Eye (tissue), 1 donor: ENCODE measurements at regions not wholly inside any gene's neighbourhood (a gene's known extent, or its start where the extent isn't known, plus 50 kb on each side); places are given as distances from the start of the nearest gene placed in this dataset.

Source experiments
- DNase-seq: peaks from one replicate; pipeline ENCODE4 v3.0.0-alpha.2; 2015

GRCh38 chr10:31709028-31709427, 219.6 kb downstream of the ARHGAP12 start:
- DNase-seq, result no peak

GRCh38 chr10:31708474-31708873, 220.2 kb downstream of the ARHGAP12 start:
- DNase-seq, result no peak

DNA sequence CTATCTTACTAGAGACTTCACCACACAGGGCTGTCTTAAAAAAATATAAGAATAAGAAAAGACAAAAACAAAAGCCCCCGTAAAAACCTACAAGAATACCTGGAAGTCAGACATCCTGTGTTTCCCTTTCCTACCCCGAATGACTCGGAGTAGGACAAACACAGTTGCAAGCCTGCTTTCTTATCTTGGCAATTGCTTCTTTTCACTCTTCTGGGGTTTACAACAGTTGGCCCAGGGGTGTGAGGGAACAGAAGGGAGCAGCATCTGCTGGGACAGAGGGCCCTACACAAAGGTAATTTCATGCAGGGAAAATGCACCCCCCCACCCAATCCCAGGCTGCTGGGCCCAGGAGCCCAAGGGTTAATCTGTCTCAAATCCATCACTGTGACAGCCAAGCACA, 220.6 kb downstream of the ARHGAP12 start:
- DNase-seq, result peak; percentile 61

DNA sequence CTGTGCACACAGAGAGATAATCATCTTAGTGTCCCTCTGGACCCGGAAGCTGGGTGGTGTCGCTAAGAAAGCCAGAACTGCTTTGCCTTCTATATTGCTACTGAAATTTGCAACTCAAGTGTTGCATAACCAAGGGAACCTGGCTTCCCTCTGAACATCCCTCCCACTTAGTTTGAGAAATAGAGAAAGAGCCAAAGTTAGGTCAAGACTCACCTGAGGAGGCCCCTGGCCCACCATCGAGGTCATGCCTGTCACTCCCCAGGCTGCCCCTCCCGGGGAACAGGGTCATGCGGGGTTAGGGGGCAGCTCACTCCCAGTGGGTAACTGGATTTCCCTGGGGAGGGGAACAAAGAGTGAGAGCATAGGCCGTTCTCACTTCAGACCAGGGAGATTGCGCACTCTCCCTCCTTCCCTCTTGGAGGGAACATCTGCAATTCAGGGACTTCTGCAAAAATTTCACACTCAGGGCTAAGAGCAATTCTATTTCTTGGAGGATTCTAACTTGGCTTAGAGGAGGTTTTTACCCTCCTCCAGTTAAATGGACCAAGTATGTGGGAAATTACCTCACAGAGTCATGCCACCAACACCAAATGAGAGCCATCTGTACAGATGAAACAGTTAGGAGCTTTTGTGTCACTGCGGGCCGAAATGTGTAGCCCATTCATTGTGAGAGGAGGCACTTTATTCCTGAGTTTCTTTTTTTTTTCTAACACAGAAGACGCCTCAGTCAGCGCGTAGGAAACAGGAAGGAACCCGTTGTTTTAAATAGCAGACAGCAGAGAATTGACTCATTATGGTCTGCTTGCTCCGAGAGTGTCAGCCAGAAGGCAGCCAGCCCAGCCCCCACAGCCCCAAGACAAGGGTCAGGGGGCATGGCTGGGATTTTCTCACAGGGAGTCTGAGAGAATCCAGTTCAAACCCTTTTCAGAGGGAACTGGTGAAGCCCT, 221.3 kb downstream of the ARHGAP12 start:
- DNase-seq, result peak; percentile 79

- peak; percentile 48 for DNase-seq
Measured at GRCh38 chr10:31706464-31707092, 222.1 kb downstream of the ARHGAP12 start.

GRCh38 chr10:31705136-31705535, 223.5 kb downstream of the ARHGAP12 start:
- DNase-seq, result no peak

- no peak for DNase-seq
Measured at GRCh38 chr10:31704195-31704594, 224.4 kb downstream of the ARHGAP12 start.

GRCh38 chr10:31702954-31703353, 225.7 kb downstream of the ARHGAP12 start:
- DNase-seq, result no peak

DNA sequence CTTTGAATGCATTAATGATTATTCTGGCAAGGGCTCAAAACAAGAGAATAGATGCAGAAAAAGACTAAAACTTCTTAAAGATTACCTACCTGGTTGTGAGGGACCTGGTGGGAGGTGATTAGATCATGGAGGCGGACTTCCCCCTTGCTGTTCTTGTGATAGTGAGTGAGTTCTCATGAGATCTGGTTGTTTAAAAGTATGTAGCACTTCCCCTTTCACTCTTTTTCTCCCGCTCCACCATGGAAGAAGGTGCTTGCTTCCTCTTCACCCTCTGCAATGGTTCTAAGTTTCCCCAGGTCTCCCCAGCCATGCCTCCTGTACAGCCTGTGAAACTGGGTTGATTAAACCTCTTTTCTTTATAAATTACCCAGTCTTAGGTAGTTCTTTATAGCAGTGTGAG, 226.6 kb downstream of the ARHGAP12 start:
- no peak for DNase-seq

DNA sequence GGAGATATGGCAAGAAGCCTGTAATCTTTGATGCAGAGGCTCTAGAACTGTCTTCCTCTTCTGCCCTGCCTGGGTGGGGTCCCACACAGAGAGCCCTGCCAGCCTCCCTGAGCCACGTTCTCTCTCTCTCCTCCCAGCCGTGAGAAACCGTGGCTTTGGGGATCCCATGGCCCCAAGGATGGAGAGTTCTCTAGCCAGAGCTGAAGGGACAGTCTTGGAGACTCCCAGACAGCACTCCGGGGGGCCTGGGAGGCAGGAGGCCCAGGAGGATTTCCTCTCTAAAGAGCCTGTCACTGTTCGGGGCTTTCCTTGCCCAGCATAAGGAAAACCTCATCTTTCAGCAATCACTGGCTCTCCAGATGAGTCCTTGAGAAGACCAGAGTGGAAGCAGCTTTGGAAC, 227.1 kb downstream of the ARHGAP12 start:
- DNase-seq, result no peak

GRCh38 chr10:31700181-31700611, 228.4 kb downstream of the ARHGAP12 start:
- DNase-seq, result no peak

DNA sequence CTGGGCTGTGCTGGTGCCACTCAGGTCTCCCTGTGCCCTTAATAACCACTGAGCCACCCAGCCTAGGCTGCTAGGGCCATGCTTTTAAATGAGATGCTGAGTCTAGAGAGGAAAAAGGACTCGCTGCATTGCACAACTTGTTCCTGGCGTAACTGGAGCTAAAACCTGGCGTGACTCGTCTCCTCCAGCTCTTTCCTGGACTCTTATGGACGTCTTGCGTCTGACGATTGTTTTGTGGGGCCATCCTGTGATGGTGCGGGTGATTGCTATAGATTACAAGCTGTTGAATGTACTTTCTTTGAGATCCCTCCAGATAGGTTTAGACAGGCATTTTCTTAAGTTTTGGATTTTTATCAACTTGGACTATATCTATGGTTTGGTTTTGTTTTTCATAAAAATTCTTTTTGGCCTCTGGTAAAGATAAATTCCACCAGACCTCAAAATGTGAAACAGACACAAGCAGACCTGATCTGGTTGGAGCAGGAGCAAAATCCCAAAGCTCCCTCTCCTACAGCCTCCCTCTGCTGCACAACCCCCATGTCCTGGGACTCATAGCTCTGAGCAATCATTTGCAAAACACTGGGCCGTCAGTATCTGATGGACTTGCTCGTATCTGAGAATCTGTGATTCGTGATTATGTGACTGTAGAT, 230.3 kb downstream of the ARHGAP12 start:
- DNase-seq, result peak; percentile 55

GRCh38 chr10:31697271-31698180, 231.1 kb downstream of the ARHGAP12 start:
- DNase-seq, result peak; percentile 69

DNA sequence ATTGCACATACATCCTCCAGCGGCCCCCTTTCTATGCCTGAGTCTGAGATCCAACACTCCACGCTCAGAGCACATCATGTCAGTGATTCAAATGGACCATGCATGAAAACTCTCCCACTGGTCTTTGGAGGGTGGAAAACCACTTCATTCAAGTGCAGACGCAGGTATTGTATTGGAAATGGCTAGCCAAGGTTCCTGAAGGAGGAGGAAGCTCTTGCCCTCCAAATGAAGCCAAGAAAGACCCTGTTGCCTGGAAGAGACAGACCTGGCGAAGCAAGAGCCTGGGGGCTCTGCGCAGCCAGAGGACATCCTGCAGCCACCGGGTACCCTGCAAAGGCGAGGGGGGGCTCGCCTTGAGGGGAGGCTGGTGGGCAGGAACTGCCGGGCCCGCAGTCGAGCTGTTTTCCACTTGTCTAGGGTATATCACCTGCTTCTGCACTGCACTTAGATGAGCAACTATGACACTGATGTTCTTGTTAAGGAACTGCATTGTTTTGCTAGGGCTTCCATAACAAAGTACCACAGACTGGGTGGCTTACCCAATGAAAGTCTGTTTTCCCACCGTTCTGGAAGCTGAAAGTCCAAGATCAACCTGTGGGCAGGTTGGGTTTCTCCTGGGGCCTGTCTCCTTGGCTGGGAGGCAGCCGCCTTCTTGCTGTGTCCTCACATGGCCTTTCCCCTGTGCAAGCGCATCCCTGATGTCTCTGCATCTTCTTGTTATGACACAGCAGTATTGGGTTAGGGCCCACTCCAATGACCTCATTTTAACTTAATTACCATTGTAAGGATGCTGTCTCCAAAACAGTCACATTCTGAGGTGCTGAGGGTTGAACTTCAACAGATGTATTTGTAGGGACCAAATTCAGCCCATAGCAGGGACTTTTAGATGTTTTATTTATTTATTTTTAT, 233.4 kb downstream of the ARHGAP12 start:
- DNase-seq, result peak; percentile 84

DNA sequence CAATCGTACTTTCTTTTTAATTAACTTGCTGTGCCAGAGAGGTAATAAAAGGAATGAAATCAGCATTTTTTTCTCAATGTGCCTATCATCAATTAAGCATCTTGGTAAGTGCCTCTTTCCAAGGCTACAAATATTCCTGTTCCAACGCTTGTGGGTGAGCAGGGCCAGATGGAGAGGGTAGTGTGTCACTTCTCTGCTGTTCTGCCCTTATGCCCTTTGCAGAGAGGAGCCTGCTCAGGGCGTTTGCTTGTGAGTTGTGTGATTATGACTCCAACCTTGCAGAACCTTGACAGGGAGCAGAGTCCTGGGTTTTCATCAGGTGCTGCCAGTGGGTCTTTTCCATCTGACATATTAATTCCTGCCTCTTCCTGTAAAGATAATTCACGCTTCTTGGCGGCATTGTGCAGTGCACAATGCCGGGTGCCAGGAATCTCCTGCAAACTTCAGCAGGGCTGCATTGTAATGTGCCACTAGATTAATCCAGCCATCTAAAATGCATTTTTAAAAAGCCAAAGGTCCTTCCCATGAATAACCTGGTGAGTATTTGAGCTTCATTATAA, 234.4 kb downstream of the ARHGAP12 start:
- peak; percentile 39 for DNase-seq

DNA sequence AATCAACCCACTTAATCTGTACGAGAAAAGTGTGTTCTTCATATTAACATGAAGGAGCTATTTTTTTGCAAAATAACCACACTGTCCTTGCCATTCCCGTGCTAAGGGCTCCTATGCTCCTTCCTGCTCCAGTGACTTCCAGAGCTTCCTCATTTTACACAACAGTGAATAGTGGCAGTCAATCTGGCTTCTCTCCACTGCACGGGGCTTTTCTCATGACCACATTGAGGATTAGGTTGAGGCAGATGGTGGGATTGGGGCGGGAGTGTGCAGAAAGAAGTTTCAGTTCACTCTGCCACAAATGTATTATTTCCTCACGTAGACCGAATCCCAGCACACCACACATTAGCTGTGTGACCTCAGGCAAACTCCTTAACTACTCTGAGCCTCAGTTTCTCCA, 235.1 kb downstream of the ARHGAP12 start:
- peak; percentile 20 for DNase-seq

DNA sequence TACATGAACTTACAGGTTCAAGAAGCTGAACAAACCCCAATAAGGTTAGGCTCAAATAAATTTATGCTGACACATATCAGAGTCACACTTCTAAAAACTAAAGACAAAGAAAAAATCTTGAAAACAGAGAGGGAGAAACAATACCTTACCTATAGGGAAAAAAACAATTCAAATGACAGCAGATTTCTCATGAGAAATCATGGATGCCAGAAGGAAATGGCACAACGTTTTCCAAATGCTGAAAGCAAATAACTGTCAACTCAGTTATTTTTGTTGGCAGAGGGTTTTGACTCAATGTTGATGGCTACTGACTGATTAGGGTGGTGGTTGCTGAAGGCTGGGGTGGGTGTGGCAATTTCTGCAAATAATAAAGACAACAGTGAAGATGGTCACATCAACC, 239.4 kb downstream of the ARHGAP12 start:
- DNase-seq, result no peak

DNA sequence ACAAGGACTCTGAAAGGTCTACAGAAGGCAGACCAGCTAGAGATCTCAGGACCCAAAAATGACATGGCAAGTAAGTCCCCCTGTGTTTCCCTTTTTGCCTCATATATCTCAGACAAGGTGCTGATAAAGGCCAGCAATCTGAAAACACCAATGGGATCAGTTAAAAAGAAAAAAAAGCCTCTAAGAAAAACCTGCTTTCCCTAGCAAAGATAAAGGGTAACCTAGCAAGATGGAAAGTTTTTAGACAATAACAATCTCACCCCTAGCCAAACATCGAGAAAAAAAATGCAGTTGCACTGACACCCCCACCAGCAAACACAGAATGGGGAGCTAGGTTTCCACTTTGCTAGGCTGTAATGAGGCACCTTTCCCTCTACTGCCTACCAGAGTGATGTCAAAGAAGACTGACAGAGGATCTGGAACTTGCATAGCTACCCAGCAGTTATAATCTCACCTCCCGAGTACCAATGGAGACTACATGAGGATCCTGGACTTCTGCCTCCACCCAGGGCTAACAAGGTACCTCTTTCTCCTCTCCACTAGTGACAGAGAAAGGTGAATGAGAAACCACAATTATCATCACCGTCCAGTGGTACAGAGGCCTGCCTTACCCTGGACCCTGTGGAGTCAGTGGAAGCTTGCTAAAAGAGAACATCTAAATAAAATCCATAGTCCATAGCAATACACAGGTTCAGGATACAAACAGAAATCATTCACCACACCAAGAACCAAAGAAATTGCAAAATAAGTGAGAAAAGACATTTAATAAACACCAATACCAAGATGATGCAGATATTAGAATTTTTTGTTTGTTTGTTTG, 240.8 kb downstream of the ARHGAP12 start:
- DNase-seq, result peak; percentile 49

DNA sequence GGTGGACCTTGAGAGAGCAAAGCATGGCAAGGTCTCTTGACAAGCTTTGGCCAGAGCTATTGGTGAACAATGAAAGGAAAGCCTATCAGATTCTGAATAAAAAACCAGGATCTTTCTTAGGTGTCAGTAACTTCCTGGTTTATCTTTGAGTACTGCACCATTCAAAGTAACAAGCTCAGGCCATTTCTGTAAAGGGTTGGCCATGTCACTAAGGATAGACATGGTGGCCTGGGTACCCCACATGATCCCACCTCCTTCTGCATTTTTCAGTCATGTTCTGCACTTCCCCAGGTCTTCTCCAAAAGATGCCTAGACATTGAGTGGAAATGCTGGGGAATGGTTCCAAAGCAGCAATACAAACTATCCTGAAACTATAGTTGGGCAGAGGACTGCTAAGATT, 242.0 kb downstream of the ARHGAP12 start:
- no peak for DNase-seq

DNA sequence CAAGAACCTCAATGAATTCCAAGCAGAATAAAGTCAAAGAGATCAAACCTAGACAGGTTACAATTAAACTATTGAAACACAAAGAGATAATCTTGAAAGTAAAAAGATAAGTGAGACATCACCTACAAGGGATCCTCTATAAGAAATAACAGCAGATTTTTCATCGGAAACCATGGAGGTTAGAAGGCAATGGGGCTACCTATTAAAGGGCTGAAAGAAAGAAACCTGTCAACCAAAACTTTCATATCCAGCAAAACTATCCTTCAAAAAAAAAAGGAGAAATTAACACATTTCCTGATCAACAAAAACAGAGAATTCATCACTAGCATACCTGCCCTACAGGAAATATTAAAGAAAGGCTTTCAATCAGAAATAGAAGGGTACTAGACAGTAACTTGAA, 244.9 kb downstream of the ARHGAP12 start:
- no peak for DNase-seq
